Loucy (cell line): ENCODE measurements at regions not wholly inside any gene's neighbourhood (a gene's known extent, or its start where the extent isn't known, plus 50 kb on each side); places are given as distances from the start of the nearest gene placed in this dataset.

Experiments
- H2AFZ ChIP-seq: fragments of 200-600 bp; sonication (generic); 2 replicates; pipeline ENCODE4 v1.6.0; 2016; ENCODE audit warnings: antibody characterized with exemption, mild to moderate bottlenecking, low read length, moderate library complexity
- H3F3A ChIP-seq: fragments of 200-600 bp; 2 replicates; pipeline ENCODE4 v1.6.0; 2016; ENCODE audit warnings: antibody characterized with exemption, low read depth, mild to moderate bottlenecking
- H3K27me3 ChIP-seq: fragments of 200-600 bp; sonication (generic); 2 replicates; pipeline ENCODE4 v1.6.1; 2014; ENCODE audit warnings: low read length, mild to moderate bottlenecking; ENCODE audit not compliant: insufficient read depth, poor library complexity, severe bottlenecking
- H3K36me3 ChIP-seq: fragments of 200-600 bp; sonication (generic); 2 replicates; pipeline ENCODE4 v1.6.1; 2016; ENCODE audit warnings: low read length; ENCODE audit not compliant: insufficient read depth
- H3K4me1 ChIP-seq: fragments of 200-600 bp; sonication (generic); 2 replicates; pipeline ENCODE4 v1.5.1; 2014; ENCODE audit warnings: low read length, mild to moderate bottlenecking; ENCODE audit not compliant: insufficient read depth, poor library complexity, severe bottlenecking
- H3K4me2 ChIP-seq: fragments of 200-600 bp; sonication (generic); 2 replicates; pipeline ENCODE4 v1.6.0; 2014; ENCODE audit warnings: antibody characterized with exemption, low read length, low read depth, mild to moderate bottlenecking; ENCODE audit not compliant: poor library complexity, severe bottlenecking
- H3K4me3 ChIP-seq: fragments of 200-600 bp; sonication (generic); 2 replicates; pipeline ENCODE4 v1.5.1; 2014; ENCODE audit warnings: low read length, mild to moderate bottlenecking, mixed read lengths; ENCODE audit not compliant: poor library complexity, severe bottlenecking
- H3K79me2 ChIP-seq: fragments of 200-600 bp; sonication (generic); 2 replicates; pipeline ENCODE4 v1.6.1; 2014; ENCODE audit warnings: low read length; ENCODE audit not compliant: insufficient read depth
- H3K9ac ChIP-seq: fragments of 200-600 bp; sonication (generic); 2 replicates; pipeline ENCODE4 v1.6.0; 2014; ENCODE audit warnings: mild to moderate bottlenecking, low read depth, low read length, moderate library complexity; ENCODE audit not compliant: poor library complexity, severe bottlenecking
- H3K9me2 ChIP-seq: fragments of 200-600 bp; sonication (generic); replicated peaks from 2 replicates; pipeline ENCODE4 v1.6.1; 2016; ENCODE audit warnings: low read depth, low read length, mixed read lengths
- H3K9me3 ChIP-seq: fragments of 200-600 bp; sonication (generic); 2 replicates; pipeline ENCODE4 v1.6.1; 2014; ENCODE audit warnings: mild to moderate bottlenecking, antibody characterized with exemption, low read length, low read depth; ENCODE audit not compliant: insufficient read depth
- H4K20me1 ChIP-seq: fragments of 200-600 bp; sonication (generic); 2 replicates; pipeline ENCODE4 v1.6.0; 2014; ENCODE audit warnings: antibody characterized with exemption, low read length, mild to moderate bottlenecking; ENCODE audit not compliant: insufficient read depth, poor library complexity, severe bottlenecking
- EZH2phosphoT487 ChIP-seq: fragments of 200-600 bp; IDR thresholded peaks from 2 replicates; pipeline ENCODE4 v1.6.1; 2018; ENCODE audit warnings: antibody characterized with exemption, mild to moderate bottlenecking, moderate library complexity, borderline replicate concordance
- TF ChIP-seq, protein P1 (sequence below): fragments of 200-600 bp; sonication (generic); conservative IDR thresholded peaks from 2 replicates; pipeline ENCODE4 v1.5.1; 2014; ENCODE audit warnings: mild to moderate bottlenecking, antibody characterized with exemption, low read length

DNA sequence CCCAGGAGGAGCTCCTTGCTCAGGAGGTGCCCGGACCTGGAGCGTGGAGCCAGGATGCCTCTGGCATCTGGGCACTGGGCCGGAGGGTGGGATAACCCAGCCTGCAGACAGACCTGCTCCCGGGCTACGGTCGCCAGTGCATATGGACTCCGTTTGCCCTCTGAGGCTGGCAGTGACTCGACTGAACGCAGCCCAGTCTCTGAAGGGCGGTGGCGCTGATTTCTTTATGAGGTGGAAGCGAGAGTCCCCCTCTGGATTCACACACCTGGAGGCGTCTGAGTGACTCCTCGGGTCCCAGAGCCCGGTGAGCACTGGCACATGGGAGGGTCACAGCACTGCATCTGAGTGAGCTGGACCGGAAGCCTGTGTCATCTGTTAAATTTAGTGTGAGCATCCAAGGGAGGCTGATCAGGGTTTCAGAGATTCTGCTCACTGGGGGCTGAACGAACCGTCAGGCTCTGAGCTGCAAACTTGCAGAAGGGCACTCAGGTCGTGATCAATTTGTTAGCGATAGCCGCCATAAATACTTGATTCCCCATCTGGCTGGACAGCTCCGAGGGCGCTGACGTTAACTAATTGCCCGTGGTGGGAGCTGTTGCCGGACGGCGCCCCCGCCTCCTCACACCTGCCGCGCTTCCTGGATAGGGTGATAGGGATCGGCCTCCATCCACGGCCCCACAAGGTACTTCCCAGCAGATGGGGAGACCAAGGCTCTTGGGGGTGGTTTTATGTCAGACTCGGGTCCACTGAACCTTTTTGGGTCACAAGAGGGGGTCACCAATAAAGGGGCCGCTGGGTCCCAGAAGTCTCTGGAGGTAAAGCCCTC lies 60.7 kb upstream of the TTC34 start:
- Histone ChIP-seq H3K36me3 (no peaks in the 10 kb centered on the region), H3K9ac (no peak overlapping the region), H3K79me2 (no peaks in the 10 kb centered on the region), H3K9me3 (peaks cover 13% of the 10 kb centered on the region; the same call in 1 of the 2 replicates), H3K9me2 (no peaks in the 10 kb centered on the region), H3K27me3 (no peaks in the 10 kb centered on the region), H2AFZ (no peak overlapping the region), H4K20me1 (no peaks in the 10 kb centered on the region), H3F3A (no peaks in the 10 kb centered on the region), H3K4me2 (no peak overlapping the region), H3K4me3 (no peak overlapping the region), H3K4me1 (no peaks in the 10 kb centered on the region)
- TF ChIP-seq EZH2phosphoT487 = no peak
- TF ChIP-seq, protein P1, sequence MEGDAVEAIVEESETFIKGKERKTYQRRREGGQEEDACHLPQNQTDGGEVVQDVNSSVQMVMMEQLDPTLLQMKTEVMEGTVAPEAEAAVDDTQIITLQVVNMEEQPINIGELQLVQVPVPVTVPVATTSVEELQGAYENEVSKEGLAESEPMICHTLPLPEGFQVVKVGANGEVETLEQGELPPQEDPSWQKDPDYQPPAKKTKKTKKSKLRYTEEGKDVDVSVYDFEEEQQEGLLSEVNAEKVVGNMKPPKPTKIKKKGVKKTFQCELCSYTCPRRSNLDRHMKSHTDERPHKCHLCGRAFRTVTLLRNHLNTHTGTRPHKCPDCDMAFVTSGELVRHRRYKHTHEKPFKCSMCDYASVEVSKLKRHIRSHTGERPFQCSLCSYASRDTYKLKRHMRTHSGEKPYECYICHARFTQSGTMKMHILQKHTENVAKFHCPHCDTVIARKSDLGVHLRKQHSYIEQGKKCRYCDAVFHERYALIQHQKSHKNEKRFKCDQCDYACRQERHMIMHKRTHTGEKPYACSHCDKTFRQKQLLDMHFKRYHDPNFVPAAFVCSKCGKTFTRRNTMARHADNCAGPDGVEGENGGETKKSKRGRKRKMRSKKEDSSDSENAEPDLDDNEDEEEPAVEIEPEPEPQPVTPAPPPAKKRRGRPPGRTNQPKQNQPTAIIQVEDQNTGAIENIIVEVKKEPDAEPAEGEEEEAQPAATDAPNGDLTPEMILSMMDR = no peak

DNA sequence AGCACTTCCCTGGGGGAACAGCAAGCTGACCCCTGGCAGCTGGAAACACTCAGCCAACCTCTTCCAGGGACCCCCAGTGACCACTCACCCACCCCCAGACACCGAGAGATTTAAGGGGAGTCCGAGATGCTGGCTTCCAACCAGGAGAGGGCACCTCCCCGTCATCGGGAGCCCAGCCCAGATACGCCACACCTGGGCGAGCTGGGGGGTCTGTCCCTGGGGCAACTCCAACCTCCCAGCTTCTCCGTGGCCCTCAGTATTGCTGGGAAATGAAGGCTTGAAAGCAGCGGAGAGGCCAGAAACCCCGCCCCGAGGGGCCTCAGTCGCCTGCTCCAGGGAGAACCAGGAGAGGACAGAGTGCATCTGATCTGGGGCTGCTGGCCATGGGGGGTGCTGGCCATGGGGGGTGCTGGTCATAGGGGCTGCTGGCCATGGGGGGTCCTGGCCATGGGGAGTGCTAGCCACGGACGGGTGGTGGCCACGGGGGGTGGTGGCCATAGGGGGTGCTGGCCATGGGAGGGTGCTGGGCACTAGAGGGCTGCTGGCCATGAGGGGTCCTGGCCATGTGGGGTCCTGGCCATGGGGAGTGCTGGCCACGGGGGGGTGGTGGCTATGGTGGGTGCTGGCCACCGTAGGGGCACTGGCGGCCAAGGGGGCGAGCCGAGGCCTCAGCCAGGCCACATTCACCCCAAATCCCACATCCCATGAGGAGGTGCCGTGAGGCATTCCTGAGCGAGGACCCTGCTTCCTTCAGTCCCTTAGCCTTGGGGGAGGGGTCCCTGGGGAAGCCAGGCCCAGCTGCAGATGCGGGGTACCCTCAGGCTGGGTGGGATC lies 61.5 kb upstream of the TTC34 start:
- H2AFZ ChIP-seq = no peak overlapping the region
- H3F3A ChIP-seq = no peaks in the 10 kb centered on the region
- no peaks in the 10 kb centered on the region for H4K20me1 ChIP-seq
- H3K36me3 ChIP-seq = no peaks in the 10 kb centered on the region
- H3K4me2 ChIP-seq = no peak overlapping the region
- H3K27me3 ChIP-seq = no peaks in the 10 kb centered on the region
- peaks cover 13% of the 10 kb centered on the region; the same call in 1 of the 2 replicates for H3K9me3 ChIP-seq
- no peak overlapping the region for H3K4me3 ChIP-seq
- H3K9me2 ChIP-seq = no peaks in the 10 kb centered on the region
- no peaks in the 10 kb centered on the region for H3K79me2 ChIP-seq
- no peak for TF ChIP-seq EZH2phosphoT487
- TF ChIP-seq, protein P1 = no peak
- no peaks in the 10 kb centered on the region for H3K4me1 ChIP-seq
- no peak overlapping the region for H3K9ac ChIP-seq

DNA sequence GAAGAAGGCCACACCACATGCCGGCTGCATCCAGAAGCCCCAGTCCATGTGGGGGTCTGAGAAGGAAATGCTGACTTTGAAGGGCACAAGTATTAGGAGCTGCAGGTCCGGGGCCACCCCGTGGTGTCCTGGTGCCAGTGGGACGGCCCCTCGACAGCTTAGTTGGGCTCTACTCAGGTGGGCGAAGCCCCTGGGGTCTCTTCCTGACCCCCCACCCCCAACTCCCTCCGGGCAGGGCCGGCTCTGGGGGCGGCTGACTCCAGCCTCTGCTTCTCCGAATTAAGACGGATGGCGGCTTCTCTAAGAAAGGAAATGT lies 62.1 kb upstream of the TTC34 start:
- Histone ChIP-seq H4K20me1 (no peaks in the 10 kb centered on the region), H3K9me3 (peaks cover 13% of the 10 kb centered on the region; the same call in 1 of the 2 replicates), H3K9me2 (no peaks in the 10 kb centered on the region), H3K4me2 (no peak overlapping the region), H3K36me3 (no peaks in the 10 kb centered on the region), H3K27me3 (no peaks in the 10 kb centered on the region), H3K4me3 (no peak overlapping the region), H3K79me2 (no peaks in the 10 kb centered on the region), H2AFZ (no peak overlapping the region), H3K9ac (no peak overlapping the region), H3K4me1 (no peaks in the 10 kb centered on the region), H3F3A (no peaks in the 10 kb centered on the region)
- no peak for TF ChIP-seq EZH2phosphoT487
- TF ChIP-seq, protein P1 = no peak
